IMR-90 (cell line): ENCODE measurements at regions not wholly inside any gene's neighbourhood (a gene's known extent, or its start where the extent isn't known, plus 50 kb on each side); places are given as distances from the start of the nearest gene placed in this dataset.
A peak's percentile ranks its signal among the peaks of the same experiment; 100 is the strongest.

Experiments used
- ATAC-seq: fragments of 200-7000 bp; cut with Tn5 transposase; 2 replicates; pipeline ENCODE4 v1.9.1; 2020; ENCODE audit warnings: low read depth, mild to moderate bottlenecking, moderate library complexity
- BruUV-seq: library from RNA; stranded (reverse); fragments of 400-500 nt; replicated peaks from 2 replicates; lab custom pipeline; 2021; lab: Mats Ljungman, UMichigan
- CTCF ChIA-PET: fragments of 300-600 bp; formaldehyde crosslinking; extraction: SDS; loops from one replicate; lab custom pipeline; 2021; ENCODE audit warnings: antibody characterized with exemption; lab: Yijun Ruan, JAX
- POLR2A ChIA-PET: fragments of 300-600 bp; sonication (Branson Sonifier 250); formaldehyde crosslinking; loops from one replicate; lab custom pipeline; 2022; ENCODE audit warnings: antibody characterized with exemption; ENCODE audit not compliant: unreplicated experiment; lab: Charles Lee
- DNase-seq: peaks from one replicate; pipeline ENCODE4 v3.0.0; 2013
- H2AFZ ChIP-seq: replicated peaks from 2 replicates; pipeline ENCODE3; 2013; ENCODE audit warnings: low read length, mild to moderate bottlenecking; ENCODE audit not compliant: poor library complexity
- H2AK5ac ChIP-seq: 2 replicates; pipeline ENCODE4 v1.6.1; 2013; ENCODE audit warnings: low read depth, low read length, inconsistent platforms
- H2AK9ac ChIP-seq: replicated peaks from 2 replicates; pipeline ENCODE3; 2013; ENCODE audit warnings: mild to moderate bottlenecking, low read depth, low read length, moderate library complexity; ENCODE audit not compliant: poor library complexity
- H2BK120ac ChIP-seq: 2 replicates; pipeline ENCODE4 v1.6.1; 2013; ENCODE audit warnings: low read depth, low read length, inconsistent platforms
- H2BK15ac ChIP-seq: 3 replicates; pipeline ENCODE4 v1.6.1; 2013; ENCODE audit warnings: low read depth, low read length, inconsistent platforms
- H2BK20ac ChIP-seq: 2 replicates; pipeline ENCODE4 v1.6.1; 2013; ENCODE audit warnings: low read depth, mild to moderate bottlenecking, inconsistent platforms, low read length, moderate library complexity
- H2BK5ac ChIP-seq: 2 replicates; pipeline ENCODE4 v1.6.1; 2013; ENCODE audit warnings: mild to moderate bottlenecking, low read depth, low read length, inconsistent platforms; ENCODE audit not compliant: poor library complexity, severe bottlenecking
- H3K14ac ChIP-seq: replicated peaks from 2 replicates; pipeline ENCODE4 v1.6.1; 2013; ENCODE audit warnings: low read depth, low read length, inconsistent platforms
- H3K18ac ChIP-seq: 2 replicates; pipeline ENCODE4 v1.6.1; 2013; ENCODE audit warnings: low read depth, low read length, control low read depth
- H3K23ac ChIP-seq: 2 replicates; pipeline ENCODE4 v1.6.1; 2013; ENCODE audit warnings: low read depth, low read length, inconsistent platforms
- H3K27ac ChIP-seq: 2 replicates; pipeline ENCODE4 v1.5.1; 2013; ENCODE audit warnings: mild to moderate bottlenecking, control low read depth, low read length; ENCODE audit not compliant: insufficient read depth
- H3K27me3 ChIP-seq: 2 replicates; pipeline ENCODE4 v1.6.1; 2013; ENCODE audit warnings: low read length; ENCODE audit not compliant: control insufficient read depth, insufficient read depth
- H3K36me3 ChIP-seq: 2 replicates; pipeline ENCODE4 v1.6.1; 2013; ENCODE audit warnings: low read length, mixed read lengths; ENCODE audit not compliant: control insufficient read depth, insufficient read depth
- H3K4ac ChIP-seq: 2 replicates; pipeline ENCODE4 v1.6.1; 2013; ENCODE audit warnings: low read depth, low read length, inconsistent platforms
- H3K4me1 ChIP-seq: 2 replicates; pipeline ENCODE4 v1.6.1; 2013; ENCODE audit warnings: low read length, mixed read lengths; ENCODE audit not compliant: control insufficient read depth, insufficient read depth
- H3K4me2 ChIP-seq: 2 replicates; pipeline ENCODE4 v1.6.1; 2013; ENCODE audit warnings: low read depth, mild to moderate bottlenecking, control low read depth, low read length, moderate library complexity
- H3K4me3 ChIP-seq: 2 replicates; pipeline ENCODE4 v1.5.1; 2013; ENCODE audit warnings: low read depth, mild to moderate bottlenecking, control low read depth, low read length, moderate library complexity; ENCODE audit not compliant: insufficient read depth
- H3K56ac ChIP-seq: 2 replicates; pipeline ENCODE4 v1.6.1; 2013; ENCODE audit warnings: low read length, inconsistent platforms; ENCODE audit not compliant: insufficient read depth; ENCODE audit errors: extremely low read depth
- H3K79me1 ChIP-seq, 2 experiments: 2 replicates each; pipeline ENCODE4 v1.6.1; 2013; ENCODE audit warnings: low read length in 2 of 2, inconsistent platforms in 1 of 2, low read depth in 1 of 2
- H3K9ac ChIP-seq: 2 replicates; pipeline ENCODE4 v1.6.1; 2013; ENCODE audit warnings: low read depth, low read length, control low read depth
- H3K9me1 ChIP-seq: 2 replicates; pipeline ENCODE4 v1.6.1; 2013; ENCODE audit warnings: low read length, inconsistent platforms; ENCODE audit not compliant: insufficient read depth
- H3K9me3 ChIP-seq: 2 replicates; pipeline ENCODE4 v1.6.1; 2013; ENCODE audit warnings: low read length; ENCODE audit not compliant: control insufficient read depth, insufficient read depth
- H4K20me1 ChIP-seq: 2 replicates; pipeline ENCODE4 v1.6.1; 2013; ENCODE audit warnings: low read length, inconsistent platforms; ENCODE audit not compliant: insufficient read depth
- H4K5ac ChIP-seq: 2 replicates; pipeline ENCODE4 v1.6.1; 2013; ENCODE audit warnings: mild to moderate bottlenecking, low read depth, low read length, control low read depth
- H4K8ac ChIP-seq, 2 experiments: 2 replicates each; pipeline ENCODE4 v1.6.1; 2013; ENCODE audit warnings: low read depth in 2 of 2, low read length in 2 of 2, control low read depth in 1 of 2, inconsistent platforms in 1 of 2
- H4K91ac ChIP-seq: 2 replicates; pipeline ENCODE4 v1.6.1; 2013; ENCODE audit warnings: low read depth, low read length, inconsistent platforms; ENCODE audit not compliant: insufficient read depth
- CEBPB ChIP-seq: IDR thresholded peaks from 2 replicates; pipeline ENCODE4 v1.6.1; 2012; ENCODE audit warnings: low read depth, low read length, improper control_type of control experiment
- FOS ChIP-seq: fragments of 150-350 bp; IDR thresholded peaks from 2 replicates; pipeline ENCODE4 v1.6.1; 2016; ENCODE audit warnings: low read depth, low read length
- WGBS, 2 experiments: methylation state at CpG; one replicate each; pipeline versions ENCODE4 v1.1.5 to v1.1.7; 2013; ENCODE audit warnings: missing lambda C conversion rate in 2 of 2; ENCODE audit not compliant: insufficient read length in 1 of 2; ENCODE audit errors: extremely low coverage in 2 of 2; 5-methylcytosine and 5-hydroxymethylcytosine counted together
- dilution Hi-C: fragments of 300-500 bp; cut with HindIII; formaldehyde crosslinking; loops from one replicate; pipeline ENCODE4 v1.14.3; 2018; ENCODE audit warnings: low sequenced_read_pairs; ENCODE audit not compliant: unreplicated experiment
- in situ Hi-C: fragments of 300-500 bp; cut with MboI; formaldehyde crosslinking; loops from 3 replicates; pipeline ENCODE4 v1.14.3; 2019; ENCODE audit warnings: low sequenced_read_pairs, inconsistent platforms, mixed read lengths
- intact Hi-C: fragments of 100-400 bp; cut with micrococcal nuclease; formaldehyde crosslinking; loops from 2 replicates; pipeline ENCODE4 v1.10.0; 2022

- no peak for ATAC-seq
- in situ Hi-C loops: no loop called here
- Histone ChIP-seq H3K9me3 (no peaks in the 10 kb centered on the region), H3K18ac (no peak overlapping the region), H3K4ac (no peak overlapping the region), H2BK20ac (no peak overlapping the region), H3K9me1 (no peaks in the 10 kb centered on the region), H4K91ac (no peak overlapping the region), H3K27me3 (no peaks in the 10 kb centered on the region), H4K20me1 (no peaks in the 10 kb centered on the region), H2BK15ac (no peak overlapping the region), H3K4me2 (no peak overlapping the region), H3K9ac (no peak overlapping the region), H3K56ac (no peak overlapping the region), H2AK9ac (no peak overlapping the region), H3K14ac (no peak overlapping the region), H3K79me1 (no peaks in the 10 kb centered on the region), H2AFZ (no peak overlapping the region), H2BK5ac (no peak overlapping the region), H3K4me3 (no peak overlapping the region), H3K27ac (no peak overlapping the region), H4K8ac (no peak overlapping the region), H2BK120ac (no peak overlapping the region), H3K23ac (no peak overlapping the region), H2AK5ac (no peak overlapping the region), H3K36me3 (no peaks in the 10 kb centered on the region), H3K4me1 (no peaks in the 10 kb centered on the region), H4K5ac (no peak overlapping the region)
- TF ChIP-seq CEBPB (peak; percentile 37; the same call in 1 of the 2 replicates), FOS (no peak)
- no CpG with 5 or more reads among the region's 1 CpG for WGBS, 2 experiments
- POLR2A ChIA-PET: no interaction called here
- BruUV-seq: no TSS peak
- intact Hi-C loops: no loop called here
- CTCF ChIA-PET: no interaction called here
- DNase-seq: no peak
- dilution Hi-C loops: no loop called here
Observed at GRCh38 chr9:12973710-12974109, 198.9 kb downstream of the LURAP1L start.
